KMS-11 (cell line): ENCODE measurements at regions not wholly inside any gene's neighbourhood (a gene's known extent, or its start where the extent isn't known, plus 50 kb on each side); places are given as distances from the start of the nearest gene placed in this dataset.

Experiments
- H2AFZ ChIP-seq: fragments of 200-600 bp; sonication (generic); 2 replicates; pipeline ENCODE4 v1.6.1; 2016; ENCODE audit warnings: antibody characterized with exemption, mixed run types, low read depth
- H3K27ac ChIP-seq: fragments of 200-600 bp; sonication (generic); 2 replicates; pipeline ENCODE4 v1.6.1; 2016; ENCODE audit warnings: mild to moderate bottlenecking, mixed run types
- H3K27me3 ChIP-seq: fragments of 200-600 bp; sonication (generic); 2 replicates; pipeline ENCODE4 v1.6.1; 2017; ENCODE audit warnings: mild to moderate bottlenecking, low read depth, mixed run types, moderate library complexity; ENCODE audit not compliant: insufficient read depth
- H3K36me3 ChIP-seq: fragments of 200-600 bp; sonication (generic); 2 replicates; pipeline ENCODE4 v1.6.1; 2017; ENCODE audit warnings: mild to moderate bottlenecking, mixed run types; ENCODE audit not compliant: insufficient read depth
- H3K4me1 ChIP-seq: fragments of 200-600 bp; sonication (generic); 2 replicates; pipeline ENCODE4 v1.6.1; 2016; ENCODE audit warnings: mild to moderate bottlenecking, low read depth, mixed run types; ENCODE audit not compliant: poor library complexity, severe bottlenecking
- H3K4me2 ChIP-seq: fragments of 200-600 bp; sonication (generic); 2 replicates; pipeline ENCODE4 v1.7.0; 2016; ENCODE audit warnings: mild to moderate bottlenecking, mixed run types
- H3K4me3 ChIP-seq: fragments of 200-600 bp; sonication (generic); IDR thresholded peaks from 2 replicates; pipeline ENCODE4 v1.6.1; 2017; ENCODE audit warnings: low read depth, low read length, mixed read lengths; ENCODE audit not compliant: insufficient read depth
- H3K79me2 ChIP-seq: fragments of 200-600 bp; sonication (generic); 2 replicates; pipeline ENCODE4 v1.6.1; 2016; ENCODE audit warnings: low read depth, mixed run types; ENCODE audit not compliant: insufficient read depth
- H3K9ac ChIP-seq: fragments of 200-600 bp; sonication (generic); 2 replicates; pipeline ENCODE4 v1.6.1; 2016; ENCODE audit warnings: mild to moderate bottlenecking, mixed run types
- H4K20me1 ChIP-seq: fragments of 200-600 bp; sonication (generic); 2 replicates; pipeline ENCODE4 v1.6.1; 2016; ENCODE audit warnings: mild to moderate bottlenecking, mixed run types; ENCODE audit not compliant: insufficient read depth
- TF ChIP-seq, protein P1 (sequence below): fragments of 200-600 bp; sonication (generic); conservative IDR thresholded peaks from 2 replicates; pipeline ENCODE4 v1.6.1; 2017; ENCODE audit warnings: low read depth, mild to moderate bottlenecking, antibody characterized with exemption, low read length, moderate library complexity, mixed read lengths

DNA sequence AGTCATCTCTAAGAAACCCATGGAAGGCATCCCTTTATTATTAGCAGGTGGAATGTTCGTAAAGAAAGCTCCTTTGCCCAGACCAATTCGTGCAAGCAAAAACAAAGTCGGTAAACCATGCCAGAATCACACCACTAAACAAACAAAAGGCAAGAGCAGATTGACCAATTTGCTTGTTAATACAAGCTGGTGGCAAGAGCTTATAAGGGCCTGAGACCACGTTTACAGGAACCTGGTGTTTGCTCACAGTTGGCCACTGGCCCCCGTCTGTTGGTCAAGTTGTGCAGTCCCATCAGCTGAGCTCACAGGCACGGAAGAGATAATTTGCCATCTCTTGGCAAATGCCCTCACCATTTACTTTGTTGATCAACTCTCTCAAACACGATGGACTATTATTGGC lies 342.2 kb upstream of the MKI67 start:
- Histone ChIP-seq H3K9ac (no peak overlapping the region), H3K27me3 (no peaks in the 10 kb centered on the region), H4K20me1 (no peaks in the 10 kb centered on the region), H2AFZ (no peak overlapping the region), H3K27ac (no peak overlapping the region), H3K36me3 (no peaks in the 10 kb centered on the region), H3K4me3 (no peak overlapping the region), H3K4me2 (no peak overlapping the region), H3K4me1 (no peaks in the 10 kb centered on the region), H3K79me2 (no peaks in the 10 kb centered on the region)
- TF ChIP-seq, protein P1, sequence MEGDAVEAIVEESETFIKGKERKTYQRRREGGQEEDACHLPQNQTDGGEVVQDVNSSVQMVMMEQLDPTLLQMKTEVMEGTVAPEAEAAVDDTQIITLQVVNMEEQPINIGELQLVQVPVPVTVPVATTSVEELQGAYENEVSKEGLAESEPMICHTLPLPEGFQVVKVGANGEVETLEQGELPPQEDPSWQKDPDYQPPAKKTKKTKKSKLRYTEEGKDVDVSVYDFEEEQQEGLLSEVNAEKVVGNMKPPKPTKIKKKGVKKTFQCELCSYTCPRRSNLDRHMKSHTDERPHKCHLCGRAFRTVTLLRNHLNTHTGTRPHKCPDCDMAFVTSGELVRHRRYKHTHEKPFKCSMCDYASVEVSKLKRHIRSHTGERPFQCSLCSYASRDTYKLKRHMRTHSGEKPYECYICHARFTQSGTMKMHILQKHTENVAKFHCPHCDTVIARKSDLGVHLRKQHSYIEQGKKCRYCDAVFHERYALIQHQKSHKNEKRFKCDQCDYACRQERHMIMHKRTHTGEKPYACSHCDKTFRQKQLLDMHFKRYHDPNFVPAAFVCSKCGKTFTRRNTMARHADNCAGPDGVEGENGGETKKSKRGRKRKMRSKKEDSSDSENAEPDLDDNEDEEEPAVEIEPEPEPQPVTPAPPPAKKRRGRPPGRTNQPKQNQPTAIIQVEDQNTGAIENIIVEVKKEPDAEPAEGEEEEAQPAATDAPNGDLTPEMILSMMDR: no peak

DNA sequence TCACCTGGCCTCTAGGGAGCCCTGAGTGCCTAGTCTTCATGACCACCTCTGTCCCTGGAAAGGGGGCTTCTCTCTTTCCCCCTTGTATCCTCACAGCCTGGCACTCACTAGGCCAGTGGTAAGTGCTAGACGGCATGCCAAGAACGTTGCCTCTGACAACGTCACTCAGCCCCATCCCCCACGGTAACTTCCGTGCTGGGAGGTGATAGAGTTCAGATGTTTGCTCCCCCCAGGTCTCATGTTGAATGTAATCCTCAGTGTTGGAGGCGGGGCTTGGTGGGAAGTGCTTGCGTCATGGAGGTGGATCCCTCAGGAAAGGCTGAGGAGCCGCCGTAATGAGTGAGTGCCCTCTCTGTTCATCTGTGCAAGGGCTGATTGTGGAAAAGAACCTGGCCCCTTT lies 343.3 kb upstream of the MKI67 start:
- no peak overlapping the region for H3K27ac ChIP-seq
- H3K9ac ChIP-seq: no peak overlapping the region
- H3K79me2 ChIP-seq: no peaks in the 10 kb centered on the region
- H3K27me3 ChIP-seq: no peaks in the 10 kb centered on the region
- no peak overlapping the region for H3K4me2 ChIP-seq
- no peak overlapping the region for H2AFZ ChIP-seq
- no peaks in the 10 kb centered on the region for H4K20me1 ChIP-seq
- TF ChIP-seq, protein P1: no peak
- H3K4me3 ChIP-seq: no peak overlapping the region
- H3K36me3 ChIP-seq: no peaks in the 10 kb centered on the region
- H3K4me1 ChIP-seq: no peaks in the 10 kb centered on the region

DNA sequence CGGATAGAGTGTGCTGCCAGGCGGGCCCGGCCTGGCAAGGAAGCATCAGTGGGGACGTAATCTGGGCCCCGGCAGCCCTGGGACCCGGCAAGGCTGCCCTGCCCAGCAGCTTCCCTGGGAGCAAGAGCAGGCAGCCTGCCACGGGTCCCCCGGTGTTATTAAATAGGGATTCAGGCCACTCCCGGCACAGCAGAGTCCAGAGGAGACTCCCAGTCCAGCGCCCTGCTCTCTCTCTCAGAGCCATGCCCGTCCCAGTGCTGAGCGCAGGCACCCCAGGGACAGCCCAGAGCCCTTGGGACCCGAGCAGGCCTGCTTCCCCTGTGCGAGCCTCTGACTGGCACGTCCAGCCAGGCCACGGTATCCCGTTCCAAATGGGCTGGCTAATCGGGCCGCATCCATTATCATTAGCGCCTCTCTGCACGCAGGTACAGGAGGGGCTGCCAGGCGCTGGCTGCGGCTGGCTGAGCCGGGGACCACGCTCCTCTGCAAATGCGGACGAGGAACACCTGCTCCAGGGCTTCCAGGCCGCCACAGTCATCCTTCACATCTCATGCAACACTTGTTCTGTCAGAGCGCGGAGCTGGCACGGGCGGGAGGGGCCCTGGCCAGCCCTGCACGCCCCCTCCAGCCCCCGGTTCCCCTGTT lies 344.2 kb upstream of the MKI67 start:
- TF ChIP-seq, protein P1: no peak
- no peak overlapping the region for H2AFZ ChIP-seq
- H3K36me3 ChIP-seq: no peaks in the 10 kb centered on the region
- no peaks in the 10 kb centered on the region for H3K4me1 ChIP-seq
- no peak overlapping the region for H3K9ac ChIP-seq
- H4K20me1 ChIP-seq: no peaks in the 10 kb centered on the region
- H3K79me2 ChIP-seq: no peaks in the 10 kb centered on the region
- H3K27ac ChIP-seq: no peak overlapping the region
- no peaks in the 10 kb centered on the region for H3K27me3 ChIP-seq
- H3K4me2 ChIP-seq: no peak overlapping the region
- no peak overlapping the region for H3K4me3 ChIP-seq

DNA sequence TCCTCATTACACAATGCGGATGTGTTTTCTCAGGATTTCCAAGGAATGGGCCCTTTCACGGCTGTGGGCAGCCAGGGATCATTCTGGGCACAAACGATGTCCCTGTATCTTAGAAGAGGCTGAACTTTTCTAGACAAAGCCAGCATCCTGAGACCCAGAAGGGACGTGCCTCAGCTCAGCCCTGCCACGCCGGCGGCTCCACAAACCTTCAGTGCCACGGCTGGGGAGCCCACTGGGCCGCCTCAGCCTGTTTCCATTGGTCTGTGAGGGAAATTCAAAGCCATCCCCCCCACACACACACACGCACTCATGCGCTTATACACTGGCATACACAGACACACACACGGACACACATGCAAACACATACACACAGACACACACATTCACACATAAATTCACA lies 344.9 kb upstream of the MKI67 start:
- Histone ChIP-seq H3K36me3 (no peaks in the 10 kb centered on the region), H2AFZ (no peak overlapping the region), H3K9ac (no peak overlapping the region), H3K27me3 (no peaks in the 10 kb centered on the region), H3K4me1 (no peaks in the 10 kb centered on the region), H3K27ac (no peak overlapping the region), H4K20me1 (no peaks in the 10 kb centered on the region), H3K4me3 (no peak overlapping the region), H3K79me2 (no peaks in the 10 kb centered on the region), H3K4me2 (no peak overlapping the region)
- TF ChIP-seq, protein P1: no peak
